Ovary (tissue), 7 donors: ENCODE measurements at regions not wholly inside any gene's neighbourhood (a gene's known extent, or its start where the extent isn't known, plus 50 kb on each side); places are given as distances from the start of the nearest gene placed in this dataset. TPM values are rescaled to one million over a fixed set of nuclear protein-coding genes. Genes with fewer than 3 reads are reported as not detected.

Experiments used
- DNase-seq, 5 donors: peaks; one replicate each; pipeline ENCODE4 v3.0.0-alpha.2; 2019 to 2020
- H3K27ac ChIP-seq, 2 donors: fragments of 200-600 bp; one replicate each; pipeline versions ENCODE4 v1.5.1 to v1.8.0; 2019 to 2022
- H3K27me3 ChIP-seq: fragments of 200-600 bp; one replicate; pipeline ENCODE4 v1.8.0; 2022
- H3K36me3 ChIP-seq: fragments of 200-600 bp; sonication (generic); one replicate; pipeline ENCODE4 v1.5.1; 2019
- H3K4me1 ChIP-seq: one replicate; pipeline ENCODE4 v1.8.1; 2013; ENCODE audit warnings: mild to moderate bottlenecking, moderate library complexity; ENCODE audit not compliant: insufficient read depth
- H3K4me3 ChIP-seq: fragments of 200-600 bp; sonication (generic); one replicate; pipeline ENCODE4 v1.5.1; 2017
- H3K9me3 ChIP-seq, 2 donors: fragments of 200-600 bp in 1 of 2; sonication (generic) in 1 of 2; one replicate each; pipeline versions ENCODE4 v1.5.1 to v1.8.1; 2013 to 2019; ENCODE audit warnings: mild to moderate bottlenecking in 1 of 2, moderate library complexity in 1 of 2
- CTCF ChIP-seq, 3 donors: fragments of 450-650 bp in 2 of 3; fragments of 200-600 bp in 1 of 3; IDR thresholded peaks; one replicate each; pipeline versions ENCODE4 v1.5.1 to v1.8.0; 2016 to 2022; ENCODE audit warnings: antibody characterized with exemption in 3 of 3, mild to moderate bottlenecking in 1 of 3
- EP300 ChIP-seq: sonication (generic); formaldehyde crosslinking; IDR thresholded peaks from one replicate; pipeline ENCODE4 v1.6.1; 2017; ENCODE audit warnings: antibody characterized with exemption
- POLR2A ChIP-seq: fragments of 450-650 bp; IDR thresholded peaks from one replicate; pipeline ENCODE4 v1.6.1; 2017; ENCODE audit warnings: antibody characterized with exemption, mild to moderate bottlenecking, moderate library complexity
- WGBS, 3 donors: extraction: QIAGEN DNeasy Blood & Tissue Kit in 1 of 3; methylation state at CpG; one replicate each; pipeline versions ENCODE4 v1.1.5 to v1.1.7; 2013 to 2017; 5-methylcytosine and 5-hydroxymethylcytosine counted together
- intact Hi-C, 4 donors: fragments of 100-400 bp; cut with DNase I; formaldehyde crosslinking; loops; one replicate each; pipeline versions ENCODE4 v1.11.0 to v1.15.1; 2022 to 2023
- small RNA-seq: library from RNA; depleted of rRNA; stranded (forward); fragments of <200 nt; gene quantifications from one replicate; pipeline ENCODE3, GENCODE V24; 2016
- donor health status: DM: no; HTN: no; CAD: no; lungs with moderate emphysema.
- donor health status: DM: no; HTN: no; CAD: no.
- donor health status: Bipolar disorder and iron deficiency.
- donor health status: DM: no; HTN: no; CAD: no.
- donor health status: DM: yes; HTN: yes; CAD: no.

- H3K4me3 ChIP-seq = no peak overlapping the region
- no peak for DNase-seq
- TF ChIP-seq EP300 = no peak
- no peak for TF ChIP-seq POLR2A
- no peaks in the 10 kb centered on the region for H3K36me3 ChIP-seq
- WGBS, 3 donors = 41 to 48% (median 42%) methylated on average over 7 of the region's 7 CpGs
- intact Hi-C loops = no loop called here
- no peaks in the 10 kb centered on the region for H3K4me1 ChIP-seq
- H3K27me3 ChIP-seq = no peaks in the 10 kb centered on the region
- no peaks in the 10 kb centered on the region for H3K9me3 ChIP-seq
- H3K27ac ChIP-seq = no peak overlapping the region
These were observed 77.9 kb upstream of the STK26 start for GRCh38 chrX:131944936-131945902.

GRCh38 chrX:131951166-131951565 is 71.9 kb upstream of the STK26 start:
- TF ChIP-seq POLR2A = no peak
- TF ChIP-seq CTCF (IDR thresholded peaks at IDR 0.05) = no peak
- no peak for TF ChIP-seq EP300
- no peak overlapping the region for H3K4me3 ChIP-seq
- WGBS, 3 donors = 64 to 74% (median 64%) methylated on average over 3 of the region's 3 CpGs
- H3K36me3 ChIP-seq = no peaks in the 10 kb centered on the region
- intact Hi-C loops = no loop called here
- no peaks in the 10 kb centered on the region for H3K27me3 ChIP-seq
- no peak for DNase-seq
- H3K9me3 ChIP-seq = no peaks in the 10 kb centered on the region
- no peak overlapping the region for H3K27ac ChIP-seq
- no peaks in the 10 kb centered on the region for H3K4me1 ChIP-seq

GRCh38 chrX:131955099-131955777 is 67.9 kb upstream of the STK26 start:
- intact Hi-C loops = no loop called here
- no peaks in the 10 kb centered on the region for H3K36me3 ChIP-seq
- TF ChIP-seq EP300 (no peak), CTCF (IDR thresholded peaks at IDR 0.05) (no peak), POLR2A (no peak)
- whole genome bisulfite sequencing, 3 donors = 41 to 47% (median 43%) methylated on average over 2 of the region's 2 CpGs
- H3K4me3 ChIP-seq = no peak overlapping the region
- no peak overlapping the region for H3K27ac ChIP-seq
- DNase-seq = no peak
- no peaks in the 10 kb centered on the region for H3K4me1 ChIP-seq
- no peaks in the 10 kb centered on the region for H3K27me3 ChIP-seq
- no peaks in the 10 kb centered on the region for H3K9me3 ChIP-seq

- 36 to 53% (median 46%) methylated on average over 1 of the region's 1 CpG for WGBS, 3 donors
- H3K36me3 ChIP-seq = no peaks in the 10 kb centered on the region
- no peaks in the 10 kb centered on the region for H3K9me3 ChIP-seq
- intact Hi-C loops = no loop called here
- no peaks in the 10 kb centered on the region for H3K4me1 ChIP-seq
- H3K4me3 ChIP-seq = no peak overlapping the region
- no peak for DNase-seq
- H3K27me3 ChIP-seq = no peaks in the 10 kb centered on the region
- no peak for TF ChIP-seq EP300
- no peak overlapping the region for H3K27ac ChIP-seq
These were observed 64.4 kb upstream of the STK26 start for GRCh38 chrX:131958724-131959123.

- no peaks in the 10 kb centered on the region for H3K4me1 ChIP-seq
- no peaks in the 10 kb centered on the region for H3K9me3 ChIP-seq
- DNase-seq = no peak
- TF ChIP-seq EP300 (no peak), POLR2A (no peak), CTCF (IDR thresholded peaks at IDR 0.05) (no peak)
- no peaks in the 10 kb centered on the region for H3K27me3 ChIP-seq
- intact Hi-C loops = no loop called here
- no peak overlapping the region for H3K4me3 ChIP-seq
- 42 to 53% (median 48%) methylated on average over 2 of the region's 2 CpGs for WGBS, 3 donors
- H3K27ac ChIP-seq = no peak overlapping the region
- H3K36me3 ChIP-seq = no peaks in the 10 kb centered on the region
These were observed 52.8 kb upstream of the STK26 start for GRCh38 chrX:131970347-131970746.

Small RNAs in the stretch of these regions (small RNA-seq; reads per million reads assigned to genes)
- gene AL008629.1 (not detected), gene HDGFP1 (not detected), gene MCRIP2P1 (not detected), gene RNA5SP514 (not detected)
